GM18505 (cell line): ENCODE measurements at regions not wholly inside any gene's neighbourhood (a gene's known extent, or its start where the extent isn't known, plus 50 kb on each side); places are given as distances from the start of the nearest gene placed in this dataset.

Experiments
- ATAC-seq: cut with Tn5 transposase; IDR thresholded peaks from one replicate; pipeline ENCODE4 v1.9.1; 2021; ENCODE audit not compliant: unreplicated experiment
- POLR2A ChIP-seq: IDR thresholded peaks from 4 replicates; pipeline ENCODE4 v1.6.1; 2011; ENCODE audit warnings: borderline replicate concordance; ENCODE audit not compliant: insufficient read depth, insufficient read length; ENCODE audit errors: extremely low read depth

GRCh38 chr21:21682172-21682571, 684.0 kb downstream of the NCAM2 start:
- no peak for ATAC-seq
- no peak for TF ChIP-seq POLR2A

DNA sequence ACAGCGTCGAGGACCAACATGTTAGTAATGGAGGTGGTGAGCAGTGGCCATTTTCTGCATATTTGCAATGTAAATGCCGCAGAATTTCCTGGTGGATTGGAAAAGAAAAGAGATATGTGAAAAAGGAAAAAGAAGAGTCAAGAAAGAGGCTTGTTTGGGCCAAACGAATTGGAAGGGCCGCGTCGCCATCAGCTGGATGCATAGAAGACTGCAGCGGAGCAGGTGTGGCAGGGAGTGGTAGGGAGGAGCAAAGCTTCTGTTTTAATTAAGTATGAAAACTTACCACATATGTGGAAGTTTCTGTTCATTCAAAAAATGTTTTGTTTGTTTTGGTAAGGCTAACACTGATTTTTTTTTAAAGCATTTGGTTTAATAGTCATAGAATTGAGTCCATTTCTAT, 690.7 kb downstream of the NCAM2 start:
- TF ChIP-seq POLR2A = no peak
- no peak for ATAC-seq

DNA sequence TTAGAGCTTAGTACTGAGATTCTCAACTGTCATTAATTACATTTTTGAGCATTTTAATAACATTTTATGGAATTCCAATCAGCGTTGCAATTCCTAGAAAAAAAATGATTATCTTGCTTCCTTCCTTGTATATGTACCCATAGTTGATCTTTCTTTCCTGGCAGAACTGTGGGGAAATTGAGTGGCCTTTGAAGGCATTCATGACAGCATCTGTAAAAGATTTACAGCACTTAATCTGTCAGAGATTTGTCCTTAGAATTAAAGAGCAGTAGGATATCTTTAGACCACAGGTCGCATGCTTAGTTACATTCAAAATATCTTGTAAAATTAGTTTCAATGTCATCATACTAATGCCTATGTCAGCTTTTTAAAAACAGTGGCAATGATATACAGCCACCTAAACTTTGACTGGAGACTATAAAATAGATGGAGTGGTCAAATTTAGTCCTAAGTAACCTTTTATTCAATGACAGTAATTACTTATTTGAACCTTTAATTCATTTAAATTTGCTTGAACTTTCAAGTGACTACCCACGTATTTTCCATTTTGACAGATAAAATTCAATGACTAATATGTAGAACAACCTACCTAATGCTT, 692.0 kb downstream of the NCAM2 start:
- no peak for TF ChIP-seq POLR2A
- no peak for ATAC-seq

DNA sequence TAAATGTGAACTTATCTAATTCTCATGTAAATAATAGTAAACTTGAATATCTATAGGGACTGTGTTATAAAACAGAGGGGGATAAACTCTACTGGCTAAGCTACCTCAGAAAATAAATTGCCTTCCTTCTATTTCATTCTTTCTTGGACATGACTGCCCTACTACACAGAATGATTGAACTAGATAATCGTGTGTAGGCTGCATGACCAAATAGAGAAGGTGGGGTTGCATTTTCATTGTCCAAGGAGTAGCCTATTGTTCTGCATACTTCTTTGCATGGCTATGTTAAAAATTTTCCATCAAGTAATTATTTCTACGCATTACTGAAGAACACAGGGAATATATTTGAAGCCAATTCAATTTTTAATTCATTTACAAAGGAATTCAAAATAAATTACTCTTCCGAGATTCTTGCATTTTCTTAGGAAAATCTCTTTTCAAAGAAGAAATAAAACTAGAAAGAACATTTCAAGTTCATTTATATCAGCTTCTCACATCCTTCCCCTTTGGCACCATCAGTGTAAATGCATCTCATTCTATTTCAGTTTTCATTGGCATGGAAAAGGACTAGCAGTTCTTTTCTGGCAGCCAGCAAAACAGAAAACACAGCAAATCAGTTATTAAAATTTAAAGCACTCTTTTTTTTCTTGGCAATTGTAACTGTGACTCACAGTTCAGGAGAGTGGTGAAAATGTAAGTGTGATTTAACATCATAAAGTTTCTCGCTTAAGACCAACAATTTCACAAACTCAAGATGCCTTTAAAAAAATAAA, 714.7 kb downstream of the NCAM2 start:
- no peak for ATAC-seq
- no peak for TF ChIP-seq POLR2A

DNA sequence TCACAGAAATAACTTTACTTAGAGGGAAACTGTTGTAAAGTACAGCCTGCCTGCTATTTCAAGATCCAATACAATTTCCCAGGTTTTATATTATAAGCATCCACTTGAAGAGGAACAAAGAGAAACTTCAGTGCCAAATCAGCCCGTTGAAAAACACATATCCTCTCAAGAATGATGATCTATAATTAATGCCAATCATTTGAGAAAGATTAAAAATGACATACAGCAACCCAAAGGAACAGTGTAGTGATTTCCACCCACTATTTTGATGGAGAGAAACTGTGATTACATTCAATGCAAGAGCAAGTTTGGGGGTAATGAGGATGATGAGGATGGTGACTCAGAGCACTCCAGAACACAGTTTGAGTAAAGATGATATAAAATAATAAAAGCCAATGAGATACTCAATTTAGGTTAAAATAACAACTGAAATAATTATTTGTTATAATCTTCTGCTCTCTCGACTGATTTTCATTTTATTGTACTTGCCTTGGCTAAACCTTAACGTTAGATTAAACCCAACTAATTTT, 715.5 kb downstream of the NCAM2 start:
- ATAC-seq = no peak

GRCh38 chr21:21714426-21714825, 716.2 kb downstream of the NCAM2 start:
- ATAC-seq = no peak
- no peak for TF ChIP-seq POLR2A

More for the DNA sequence above, 715.5 kb downstream of the NCAM2 start:
- no peak for TF ChIP-seq POLR2A

DNA sequence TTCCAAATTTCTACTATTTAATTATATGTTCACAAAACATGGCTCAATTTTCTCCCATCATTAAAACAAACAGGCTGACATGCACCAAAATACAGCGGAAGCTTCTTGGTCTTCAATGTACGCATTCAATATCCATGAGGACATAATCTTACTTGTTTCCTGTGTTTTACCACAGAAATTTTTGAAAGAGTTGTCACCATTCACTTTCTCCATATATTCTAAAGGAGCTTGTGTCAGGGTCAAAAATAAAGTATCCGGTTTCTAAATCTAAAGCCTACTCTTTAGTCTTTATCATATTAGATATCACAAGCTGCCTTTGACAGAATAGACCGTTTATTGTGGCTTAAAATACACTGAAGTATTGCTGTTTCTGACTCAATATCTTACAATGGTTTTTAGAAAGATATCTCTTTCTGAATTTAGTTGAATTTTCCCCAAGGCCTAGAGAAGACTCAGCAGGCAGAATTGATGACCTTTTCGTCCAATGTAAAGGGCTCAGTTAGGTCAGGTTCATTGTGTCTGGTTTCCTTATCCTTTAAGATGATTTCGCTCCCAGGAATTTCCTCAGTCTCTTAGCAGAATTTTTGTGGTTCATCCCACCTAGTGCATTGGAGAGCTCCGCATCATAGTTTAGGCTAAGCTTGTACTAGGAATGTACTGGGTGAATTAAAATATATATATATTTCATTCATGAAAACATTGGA, 717.2 kb downstream of the NCAM2 start:
- no peak for ATAC-seq
- TF ChIP-seq POLR2A = no peak

- TF ChIP-seq POLR2A = no peak
- ATAC-seq = no peak
Measured at GRCh38 chr21:21722731-21723130, 724.5 kb downstream of the NCAM2 start.

- no peak for TF ChIP-seq POLR2A
- ATAC-seq = no peak
Measured at GRCh38 chr21:21730512-21730911, 732.3 kb downstream of the NCAM2 start.

- no peak for ATAC-seq
- no peak for TF ChIP-seq POLR2A
Measured at GRCh38 chr21:21731626-21732025, 733.4 kb downstream of the NCAM2 start.

GRCh38 chr21:21734088-21734487, 735.9 kb downstream of the NCAM2 start:
- ATAC-seq = no peak
- TF ChIP-seq POLR2A = no peak

- TF ChIP-seq POLR2A = no peak
- ATAC-seq = no peak
Measured at GRCh38 chr21:21737186-21737585, 739.0 kb downstream of the NCAM2 start.

GRCh38 chr21:21740207-21740606, 742.0 kb downstream of the NCAM2 start:
- TF ChIP-seq POLR2A = no peak
- no peak for ATAC-seq
